ENCODE measurements at regions not wholly inside any gene's neighbourhood (a gene's known extent, or its start where the extent isn't known, plus 50 kb on each side); places are given as distances from the start of the nearest gene placed in this dataset.

- Histone ChIP-seq H3K79me2 (no peaks in the 10 kb centered on the region), H2AFZ (no peak overlapping the region), H3K9me3 (ENCODE audit: control insufficient read depth, low read length) (no peaks in the 10 kb centered on the region), H3K9ac (no peak overlapping the region), H3K36me3 (ENCODE audit: control insufficient read depth, insufficient read depth, low read length) (no peaks in the 10 kb centered on the region), H3K4me3 (ENCODE audit: low read depth, low read length) (no peak overlapping the region), H3K4me1 (no peaks in the 10 kb centered on the region), H3K27me3 (ENCODE audit: control insufficient read depth, insufficient read depth, low read length) (no peaks in the 10 kb centered on the region), H3K4me2 (ENCODE audit: low read length) (no peak overlapping the region), H3K27ac (no peak overlapping the region)
- no peak for TF ChIP-seq CTCF (IDR thresholded peaks at IDR 0.05)
Measured at GRCh38 chr3:40913641-40914040, 285.7 kb upstream of the CTNNB1 start.

GRCh38 chr3:40914475-40914874, 284.8 kb upstream of the CTNNB1 start:
- Histone ChIP-seq H3K27me3 (ENCODE audit: control insufficient read depth, insufficient read depth, low read length) (no peaks in the 10 kb centered on the region), H3K79me2 (no peaks in the 10 kb centered on the region), H3K36me3 (ENCODE audit: control insufficient read depth, insufficient read depth, low read length) (no peaks in the 10 kb centered on the region), H3K9ac (no peak overlapping the region), H3K4me3 (ENCODE audit: low read depth, low read length) (no peak overlapping the region), H3K9me3 (ENCODE audit: control insufficient read depth, low read length) (no peaks in the 10 kb centered on the region), H3K27ac (no peak overlapping the region), H3K4me2 (ENCODE audit: low read length) (no peak overlapping the region), H3K4me1 (no peaks in the 10 kb centered on the region), H2AFZ (no peak overlapping the region)
- no peak for TF ChIP-seq CTCF (IDR thresholded peaks at IDR 0.05)

- Histone ChIP-seq H2AFZ (no peak overlapping the region), H3K36me3 (ENCODE audit: control insufficient read depth, insufficient read depth, low read length) (no peaks in the 10 kb centered on the region), H3K4me2 (ENCODE audit: low read length) (no peak overlapping the region), H3K27me3 (ENCODE audit: control insufficient read depth, insufficient read depth, low read length) (no peaks in the 10 kb centered on the region), H3K9ac (no peak overlapping the region), H3K4me1 (no peaks in the 10 kb centered on the region), H3K79me2 (no peaks in the 10 kb centered on the region), H3K9me3 (ENCODE audit: control insufficient read depth, low read length) (no peaks in the 10 kb centered on the region), H3K27ac (no peak overlapping the region), H3K4me3 (ENCODE audit: low read depth, low read length) (no peak overlapping the region)
- no peak for TF ChIP-seq CTCF (IDR thresholded peaks at IDR 0.05)
Measured at GRCh38 chr3:40915346-40915865, 283.9 kb upstream of the CTNNB1 start.

GRCh38 chr3:40920041-40920440, 279.3 kb upstream of the CTNNB1 start:
- no peaks in the 10 kb centered on the region for H3K9me3 ChIP-seq (ENCODE audit: control insufficient read depth, low read length)
- H3K4me2 ChIP-seq (ENCODE audit: low read length): no peak overlapping the region
- TF ChIP-seq CTCF (IDR thresholded peaks at IDR 0.05): no peak
- H3K79me2 ChIP-seq: no peaks in the 10 kb centered on the region
- no peaks in the 10 kb centered on the region for H3K36me3 ChIP-seq (ENCODE audit: control insufficient read depth, insufficient read depth, low read length)
- no peak overlapping the region for H3K4me3 ChIP-seq (ENCODE audit: low read depth, low read length)
- no peak overlapping the region for H3K27ac ChIP-seq
- H3K9ac ChIP-seq: no peak overlapping the region
- H3K4me1 ChIP-seq: no peaks in the 10 kb centered on the region
- no peak overlapping the region for H2AFZ ChIP-seq
- no peaks in the 10 kb centered on the region for H3K27me3 ChIP-seq (ENCODE audit: control insufficient read depth, insufficient read depth, low read length)

GRCh38 chr3:40921251-40921650, 278.1 kb upstream of the CTNNB1 start:
- no peak overlapping the region for H3K27ac ChIP-seq
- no peaks in the 10 kb centered on the region for H3K9me3 ChIP-seq (ENCODE audit: control insufficient read depth, low read length)
- H3K79me2 ChIP-seq: no peaks in the 10 kb centered on the region
- H2AFZ ChIP-seq: no peak overlapping the region
- H3K4me1 ChIP-seq: no peaks in the 10 kb centered on the region
- no peak overlapping the region for H3K4me2 ChIP-seq (ENCODE audit: low read length)
- TF ChIP-seq CTCF (IDR thresholded peaks at IDR 0.05): no peak
- no peak overlapping the region for H3K4me3 ChIP-seq (ENCODE audit: low read depth, low read length)
- H3K27me3 ChIP-seq (ENCODE audit: control insufficient read depth, insufficient read depth, low read length): no peaks in the 10 kb centered on the region
- no peaks in the 10 kb centered on the region for H3K36me3 ChIP-seq (ENCODE audit: control insufficient read depth, insufficient read depth, low read length)
- no peak overlapping the region for H3K9ac ChIP-seq
